Forelimb muscle (tissue), 1 donor: ENCODE measurements at regions not wholly inside any gene's neighbourhood (a gene's known extent, or its start where the extent isn't known, plus 50 kb on each side); places are given as distances from the start of the nearest gene placed in this dataset.
"Not testable (repeated sequence)": the region's sequence is repeated elsewhere in the genome, so short reads cannot be mapped to it uniquely, and the experiment has no call there.

Source experiments
- DNase-seq: peaks from one replicate; pipeline ENCODE4 v3.0.0-alpha.2; 2013; ENCODE audit warnings: low read depth

DNA sequence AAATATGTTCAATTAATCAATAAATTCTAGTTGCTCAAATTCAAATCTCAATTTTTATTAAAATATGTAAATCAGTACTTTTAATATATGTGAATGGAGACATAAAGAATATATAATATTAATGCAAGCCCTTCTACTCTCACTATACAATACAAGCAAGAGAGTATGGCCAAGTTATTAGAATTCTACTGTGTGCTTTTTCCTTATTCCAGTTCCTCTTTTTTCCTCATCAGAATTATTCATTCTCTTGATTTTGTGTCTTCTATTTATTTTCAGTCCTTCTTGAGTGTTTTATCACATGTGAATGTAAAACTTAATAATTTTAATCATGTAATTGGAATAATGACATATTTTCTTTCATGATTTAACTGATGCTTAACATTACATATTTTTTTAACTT is 276.8 kb downstream of the PCDH20 start:
- DNase-seq, result no peak

DNA sequence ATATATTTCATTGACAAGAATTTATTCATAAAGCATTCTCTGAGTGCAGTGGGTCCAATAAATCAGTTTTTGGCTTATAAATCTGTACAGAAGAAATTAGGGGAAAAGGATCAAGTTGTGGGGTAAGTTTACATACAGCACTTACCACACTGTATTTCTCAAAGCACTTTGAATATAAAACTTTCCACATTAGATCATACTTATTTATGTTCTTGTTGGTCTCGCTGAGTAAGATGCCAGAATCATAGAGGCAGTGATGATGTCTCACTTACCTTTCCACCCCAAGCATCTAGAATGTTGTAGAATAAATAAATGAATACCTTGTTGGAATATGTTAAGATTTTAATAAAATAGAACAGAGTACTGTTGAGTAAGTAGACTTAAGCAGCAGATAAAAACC is 279.1 kb downstream of the PCDH20 start:
- no peak for DNase-seq

DNA sequence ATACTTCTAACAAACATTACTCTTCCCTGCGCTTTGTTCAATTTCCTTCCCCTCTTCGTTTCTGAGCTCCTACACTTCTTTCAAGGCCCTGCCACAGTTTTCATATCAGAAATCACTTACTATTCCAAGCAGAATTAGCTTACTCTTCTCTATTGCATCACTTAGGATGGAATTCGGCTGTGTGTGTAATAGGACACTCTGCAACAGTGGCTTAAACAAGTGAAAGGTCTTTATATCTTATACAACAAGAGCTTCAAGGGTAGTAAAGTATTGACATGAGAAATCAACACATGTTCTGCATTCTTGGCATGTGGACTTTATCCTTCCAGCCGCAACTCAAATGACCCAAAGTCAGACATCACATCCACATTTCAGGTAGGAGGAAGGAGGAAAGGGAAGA is 279.6 kb downstream of the PCDH20 start:
- no peak for DNase-seq

DNA sequence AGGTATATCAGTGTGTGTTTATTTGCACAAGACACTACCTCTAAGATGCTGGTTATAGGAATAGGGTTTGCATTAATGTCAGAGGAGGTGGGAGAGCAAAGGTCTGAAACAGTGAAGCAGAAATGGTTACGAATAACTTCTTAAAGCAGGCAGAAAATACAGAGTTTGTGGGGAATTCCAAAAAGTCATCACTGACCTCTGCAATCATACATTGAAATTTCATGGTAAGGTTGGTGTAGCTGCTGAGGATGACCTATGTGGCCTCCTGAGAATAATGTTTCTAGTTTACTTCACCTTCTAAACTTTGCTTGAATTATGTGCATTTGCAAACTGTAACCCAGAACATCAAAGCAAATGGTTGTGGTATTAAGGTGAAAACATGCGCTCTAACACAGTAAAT is 280.1 kb downstream of the PCDH20 start:
- no peak for DNase-seq

DNA sequence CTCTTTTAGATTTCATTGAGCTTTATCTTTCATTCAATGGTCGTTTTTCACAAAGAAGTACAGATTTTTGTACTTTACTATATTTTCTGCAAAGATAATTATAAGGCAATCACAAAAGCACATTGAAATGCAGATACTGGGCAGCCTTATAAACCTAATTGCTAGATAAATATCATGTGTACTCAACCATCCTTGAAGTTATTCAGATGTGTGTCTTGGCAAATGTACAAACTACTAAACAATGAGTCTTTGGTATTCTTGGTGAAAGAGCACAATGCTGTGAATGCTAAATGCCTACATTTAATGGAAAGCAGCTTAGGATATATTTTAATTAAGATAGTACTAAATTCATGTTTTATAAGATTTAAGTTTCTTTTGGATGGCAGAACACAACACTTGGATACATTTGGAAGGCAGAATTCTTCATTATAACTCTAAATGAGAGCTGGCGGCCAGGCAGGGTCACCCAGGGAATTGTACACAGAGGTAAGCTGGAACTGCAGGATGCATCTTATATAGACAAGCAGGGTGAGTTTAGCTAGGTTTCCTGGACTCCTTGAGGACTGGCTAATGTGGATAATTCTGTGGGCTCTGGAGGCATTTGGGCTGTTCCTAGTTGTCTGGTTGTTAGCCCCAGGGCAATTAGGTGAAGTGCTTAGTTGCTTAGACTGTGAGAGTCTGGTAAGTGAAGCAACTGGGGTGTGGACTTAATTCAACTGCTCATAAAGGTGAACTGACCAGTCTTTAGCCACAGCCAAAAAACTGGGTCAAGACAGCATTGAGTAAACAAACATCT is 286.6 kb downstream of the PCDH20 start:
- DNase-seq, result no peak

DNA sequence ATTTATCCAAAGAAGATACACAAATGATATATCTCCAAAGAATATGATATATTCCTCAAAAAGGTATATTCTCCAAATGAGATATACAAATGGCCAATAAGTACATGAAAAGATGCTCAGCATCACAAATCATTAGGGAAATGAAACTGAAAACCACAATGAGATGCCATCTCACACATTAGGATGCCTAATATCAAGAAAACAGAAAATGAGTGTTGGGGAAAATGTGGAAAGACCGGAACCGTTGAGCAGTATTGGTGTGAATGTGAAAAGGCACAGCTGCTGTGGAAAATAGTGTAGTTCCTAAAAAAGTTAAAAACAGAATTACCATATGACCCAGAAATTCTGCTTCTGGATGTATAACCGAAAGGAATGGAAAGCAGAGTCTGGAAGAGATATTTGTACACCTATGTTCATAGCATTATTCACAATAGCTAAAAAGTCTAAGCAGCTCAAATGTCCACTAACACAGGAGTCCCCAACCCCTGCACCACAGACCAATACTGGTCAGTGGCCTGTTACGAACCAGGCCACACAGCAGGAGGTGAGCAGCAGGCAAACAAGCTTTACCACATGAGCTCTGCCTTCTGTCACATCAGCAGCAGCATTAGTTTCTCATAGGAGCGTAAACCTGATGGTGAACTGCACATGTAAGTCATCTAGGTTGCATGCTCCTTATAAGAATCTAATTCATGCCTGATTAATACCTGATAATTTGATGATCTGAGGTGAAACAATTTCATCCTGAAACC is 291.9 kb downstream of the PCDH20 start:
- no peak for DNase-seq

DNA sequence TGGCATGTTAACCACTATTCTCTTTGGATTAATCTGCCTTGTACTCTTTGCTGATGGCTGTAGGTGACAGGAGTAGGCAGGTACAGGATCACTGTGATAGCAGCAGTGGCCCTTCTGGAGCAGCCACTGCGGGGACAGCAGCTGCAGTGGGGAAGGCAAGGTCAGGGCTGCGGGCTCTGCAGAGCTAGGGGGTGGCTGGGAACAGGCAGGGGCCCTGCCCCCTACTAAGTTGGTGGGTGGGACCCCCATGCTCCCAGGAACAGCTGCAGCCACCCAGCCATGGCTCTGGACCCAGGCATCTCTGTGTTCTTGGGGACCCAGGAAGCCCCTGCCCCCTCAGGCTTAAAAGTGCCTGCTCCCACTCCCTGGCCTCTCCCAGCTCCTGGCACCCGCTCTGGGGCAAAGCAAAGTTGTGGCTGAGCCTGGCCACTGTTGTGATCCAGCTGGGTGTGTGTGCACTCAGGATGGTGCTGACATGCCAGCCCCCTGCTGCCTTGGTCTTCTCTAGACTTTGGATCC is 302.4 kb downstream of the PCDH20 start:
- DNase-seq, result no peak

DNA sequence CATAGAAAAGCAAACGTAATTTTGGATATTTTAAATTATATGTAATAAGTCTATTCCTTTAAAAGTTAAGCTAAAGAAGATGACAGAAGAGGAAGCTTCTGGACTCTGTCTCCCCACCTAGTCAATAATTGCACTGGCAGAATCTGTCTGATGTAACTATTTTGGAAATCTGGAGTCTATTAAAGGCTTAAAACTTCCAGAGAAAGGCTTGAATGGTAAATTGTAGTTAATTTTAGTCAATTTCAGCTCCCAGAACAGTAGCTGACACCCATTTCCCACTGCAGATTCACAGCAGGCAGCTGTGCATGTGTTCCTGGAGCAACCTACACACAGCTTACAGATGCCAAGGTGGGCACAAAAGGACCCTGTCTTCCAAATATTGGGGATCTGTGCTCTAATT is 304.1 kb downstream of the PCDH20 start:
- no peak for DNase-seq

DNA sequence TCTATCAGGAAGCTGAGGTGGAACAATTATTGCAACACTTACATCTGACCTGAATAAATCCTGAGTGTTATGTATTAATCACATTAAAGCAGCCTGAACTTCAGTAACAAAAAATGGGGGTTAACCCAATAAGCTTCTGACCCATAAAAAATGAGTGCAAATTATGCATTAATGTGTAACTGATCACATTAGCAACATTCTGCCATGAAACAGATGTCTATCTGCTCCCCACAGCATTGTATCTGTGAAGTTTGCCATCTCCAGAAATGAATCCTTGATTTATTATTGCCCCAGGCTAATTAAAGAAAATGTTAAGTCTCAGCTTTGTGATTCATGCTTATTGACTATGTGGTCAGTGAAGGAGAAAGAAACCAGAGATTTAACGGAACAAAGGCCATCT is 304.9 kb downstream of the PCDH20 start:
- no peak for DNase-seq

DNA sequence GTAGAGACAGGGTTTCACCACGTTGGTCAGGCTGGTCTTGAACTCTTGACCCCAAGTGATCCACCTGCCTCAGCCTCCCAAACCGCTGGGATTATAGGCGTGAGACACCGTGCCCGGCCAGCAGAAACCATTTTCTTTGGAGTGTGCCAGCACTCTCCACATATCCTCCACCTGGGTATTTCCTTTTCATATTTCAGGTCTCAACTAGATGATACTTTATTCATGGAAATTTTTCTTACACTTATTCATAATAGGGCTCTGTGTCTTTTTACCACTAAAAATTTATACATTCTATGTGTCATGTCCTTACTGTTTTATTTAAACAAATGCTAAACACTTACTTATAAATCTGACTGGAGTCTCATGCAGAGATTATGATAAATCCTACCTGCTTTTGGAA is 305.9 kb downstream of the PCDH20 start:
- no peak for DNase-seq

DNA sequence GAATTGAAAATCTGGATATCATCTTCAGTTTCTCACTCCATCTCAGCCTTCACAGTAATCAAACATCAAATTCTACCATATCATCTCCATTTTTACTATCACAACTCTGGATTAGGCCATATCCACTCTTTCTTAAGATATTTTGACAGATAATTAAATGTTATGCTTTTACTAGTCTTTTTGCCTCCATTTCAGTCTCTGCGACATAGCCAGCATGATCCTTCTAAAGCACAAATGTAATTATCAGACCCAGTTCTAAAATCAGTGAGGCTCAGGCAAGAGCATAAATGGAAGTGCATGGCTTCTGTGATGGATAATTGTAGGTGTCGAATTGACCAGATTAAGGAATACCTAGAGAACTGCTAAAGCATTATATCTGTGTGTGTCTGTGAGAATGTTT is 307.7 kb downstream of the PCDH20 start:
- no peak for DNase-seq

DNA sequence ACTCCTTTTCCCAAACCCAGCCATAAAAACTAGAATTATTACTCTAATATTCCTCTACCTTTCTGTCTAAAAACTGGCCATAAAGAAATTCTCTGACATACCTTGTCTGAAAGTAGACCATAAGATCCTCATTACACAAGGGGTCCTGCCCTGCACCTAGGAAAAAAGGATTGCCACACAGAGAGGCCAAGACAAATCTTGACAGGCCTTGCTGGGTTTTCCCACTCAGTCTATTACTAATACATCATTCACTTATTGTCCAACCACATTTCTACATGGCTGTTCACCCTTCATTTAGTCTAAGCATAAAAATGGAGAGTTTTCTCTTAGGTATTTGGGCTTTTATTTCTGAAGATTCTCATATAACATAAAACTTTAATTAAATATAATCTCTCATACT is 319.8 kb downstream of the PCDH20 start:
- DNase-seq, result no peak

DNA sequence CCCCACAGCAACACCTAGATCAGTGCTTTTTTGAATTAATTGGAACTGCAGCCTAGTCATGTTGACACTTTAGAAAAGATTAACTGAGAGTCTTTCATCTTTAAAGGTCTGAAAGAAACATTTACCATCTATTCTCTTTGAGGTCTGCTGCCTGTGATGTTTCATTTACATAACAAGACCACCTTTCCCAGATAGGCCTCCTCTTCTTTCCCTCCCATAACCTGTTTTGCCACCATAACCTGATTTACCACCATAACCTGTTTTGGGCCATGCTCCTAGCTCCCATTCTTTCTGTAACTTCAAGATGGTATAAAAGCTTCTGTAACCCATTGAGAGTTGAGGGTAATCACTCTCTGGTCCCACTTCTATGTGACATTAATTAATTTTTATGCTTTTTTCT is 320.8 kb downstream of the PCDH20 start:
- no peak for DNase-seq

DNA sequence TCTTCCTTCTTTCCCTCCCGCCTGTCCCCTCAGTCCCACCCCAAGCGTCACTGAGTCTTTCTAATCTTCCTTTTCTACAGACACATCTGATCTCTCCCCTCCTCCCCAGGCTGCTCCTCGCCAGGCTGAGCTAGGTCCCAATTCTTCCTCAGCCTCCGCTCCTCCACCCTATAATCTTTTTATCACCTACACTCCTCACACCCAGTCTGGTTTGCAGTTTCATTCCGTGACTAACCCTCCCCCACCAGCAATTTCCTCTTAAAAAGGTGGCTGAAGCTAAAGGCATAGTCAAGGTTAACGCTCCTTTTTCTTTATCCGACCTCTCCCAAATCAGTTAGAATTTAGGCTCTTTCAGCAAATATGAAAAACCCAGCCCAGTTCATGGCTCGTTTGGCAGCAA is 325.8 kb downstream of the PCDH20 start:
- not testable (repeated sequence) for DNase-seq

DNA sequence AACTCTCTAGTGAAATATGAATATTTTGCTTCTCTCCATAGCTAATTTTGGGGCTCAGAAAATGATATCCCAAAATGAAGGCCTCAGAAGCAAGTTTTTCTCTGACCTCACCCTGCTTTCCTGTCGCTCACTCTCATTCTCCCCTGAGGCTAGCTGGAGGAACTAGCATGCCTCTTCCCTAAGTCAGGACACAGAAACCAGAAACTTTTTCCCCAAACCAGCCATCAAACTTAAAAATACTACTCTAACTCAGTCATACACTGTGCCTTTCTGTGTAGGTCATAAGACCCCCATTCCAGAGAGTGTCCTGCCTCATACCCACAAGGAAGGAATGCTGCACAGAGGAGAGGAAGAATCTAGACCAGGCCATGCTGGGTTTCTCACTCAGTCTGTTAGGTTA is 329.6 kb downstream of the PCDH20 start:
- no peak for DNase-seq

DNA sequence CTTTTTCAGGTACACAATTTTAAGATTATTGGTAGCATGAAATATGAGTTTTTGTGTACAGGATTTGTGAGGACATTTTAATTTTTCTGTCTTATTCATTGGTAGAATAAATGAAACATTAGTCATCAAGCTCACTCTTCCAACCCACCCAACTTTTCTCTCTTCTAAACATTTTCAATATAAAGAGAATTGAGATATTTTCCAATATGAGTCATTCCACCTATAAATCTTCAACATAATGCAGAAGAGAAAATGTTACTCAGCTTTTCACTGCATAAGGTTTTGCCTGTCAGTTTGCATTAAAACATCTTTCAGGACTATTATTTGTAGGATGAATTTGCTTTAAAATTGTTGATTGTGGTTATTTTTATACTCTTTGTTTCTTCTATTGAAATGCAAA is 330.7 kb downstream of the PCDH20 start:
- no peak for DNase-seq

DNA sequence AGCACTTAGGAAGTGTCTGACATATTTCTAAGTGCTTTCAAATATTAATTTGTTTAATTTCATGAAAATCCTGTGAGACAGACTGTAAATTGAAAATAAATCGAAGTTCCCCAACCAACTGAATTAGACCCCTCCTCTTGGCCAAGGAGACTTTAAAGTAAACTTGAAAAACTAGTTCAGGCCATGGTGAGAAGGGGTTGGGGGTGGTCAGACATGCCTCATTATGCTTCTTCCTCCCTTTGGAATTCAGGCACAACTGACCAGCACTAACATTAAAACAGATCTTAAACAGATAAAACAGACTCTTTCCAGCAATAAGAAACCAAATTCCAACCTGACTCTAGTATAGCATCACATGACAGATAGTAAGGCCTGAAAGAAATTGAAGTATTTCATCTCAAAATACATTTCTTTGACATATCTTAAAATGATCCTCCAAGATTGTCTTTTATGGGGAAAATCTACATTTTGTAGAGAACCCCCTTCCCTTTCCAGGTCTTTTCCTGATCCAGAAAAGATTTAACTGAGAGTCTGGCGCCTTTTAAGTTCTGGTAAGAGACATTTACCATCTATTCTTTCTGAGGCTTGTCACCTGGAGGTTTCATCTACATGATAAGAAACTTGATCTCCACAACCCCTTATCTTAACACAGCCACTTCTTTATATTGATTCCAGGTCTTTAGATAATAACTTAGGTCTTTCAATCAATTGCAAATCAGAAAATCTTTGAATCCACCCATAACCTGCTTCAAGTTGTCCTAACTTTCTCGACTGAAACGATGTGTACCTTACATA is 336.5 kb downstream of the PCDH20 start:
- no peak for DNase-seq

DNA sequence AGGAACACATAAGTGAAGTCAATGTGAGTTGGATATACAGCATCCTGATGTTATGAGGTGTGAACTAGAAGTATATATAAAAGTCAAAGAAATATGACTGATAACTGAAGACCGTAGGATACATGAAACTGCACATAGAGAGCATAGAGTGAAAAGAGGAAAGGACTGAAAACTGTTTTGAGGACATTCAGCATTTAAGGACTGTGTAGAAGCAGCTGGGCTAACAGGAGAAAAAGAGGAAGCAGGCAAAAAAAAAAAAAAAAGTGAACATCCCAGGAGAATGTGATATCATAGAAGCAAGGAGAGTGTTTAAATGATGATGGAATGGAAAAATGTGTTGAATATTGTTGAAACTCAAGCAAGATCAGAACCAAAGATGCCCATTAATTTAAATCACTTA is 363.5 kb downstream of the PCDH20 start:
- no peak for DNase-seq

DNA sequence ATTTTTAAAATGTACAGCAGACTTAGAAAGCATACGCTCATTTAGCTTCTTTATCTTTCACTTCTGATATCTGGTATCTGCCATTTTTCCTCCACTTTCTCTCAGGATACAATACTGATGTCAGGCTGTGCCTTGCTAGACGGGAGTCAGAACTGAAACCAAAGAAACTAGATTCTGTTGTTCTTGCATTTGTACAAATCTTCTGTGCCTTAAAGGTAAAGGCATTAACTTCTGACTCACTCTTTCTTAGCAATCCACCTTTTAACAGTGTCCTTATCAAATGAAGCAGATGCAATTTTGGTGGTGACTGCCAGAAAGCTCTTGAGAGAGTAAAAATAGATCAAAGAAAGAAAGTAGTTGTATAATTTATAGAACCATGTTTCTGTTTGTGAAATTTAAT is 370.4 kb downstream of the PCDH20 start:
- DNase-seq, result no peak

DNA sequence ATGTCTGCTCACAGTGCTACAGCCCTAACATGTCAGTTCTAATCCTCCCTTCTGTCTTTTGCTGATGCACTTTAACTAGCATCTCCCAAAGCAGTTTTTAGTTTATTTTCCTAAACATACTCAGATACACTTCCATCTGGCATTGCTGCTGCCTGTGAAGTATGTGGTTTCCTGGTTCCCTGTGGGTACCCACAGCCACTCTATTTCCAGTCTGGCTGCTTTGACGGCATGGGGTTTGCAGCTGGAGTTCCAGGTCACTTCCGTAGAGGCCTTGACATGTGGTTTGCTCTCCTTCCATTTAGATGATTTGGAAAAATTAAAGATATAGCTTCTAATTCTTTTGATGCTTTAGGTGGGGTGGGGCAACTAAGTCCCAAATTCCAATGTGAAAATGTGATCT is 375.5 kb downstream of the PCDH20 start:
- no peak for DNase-seq

DNA sequence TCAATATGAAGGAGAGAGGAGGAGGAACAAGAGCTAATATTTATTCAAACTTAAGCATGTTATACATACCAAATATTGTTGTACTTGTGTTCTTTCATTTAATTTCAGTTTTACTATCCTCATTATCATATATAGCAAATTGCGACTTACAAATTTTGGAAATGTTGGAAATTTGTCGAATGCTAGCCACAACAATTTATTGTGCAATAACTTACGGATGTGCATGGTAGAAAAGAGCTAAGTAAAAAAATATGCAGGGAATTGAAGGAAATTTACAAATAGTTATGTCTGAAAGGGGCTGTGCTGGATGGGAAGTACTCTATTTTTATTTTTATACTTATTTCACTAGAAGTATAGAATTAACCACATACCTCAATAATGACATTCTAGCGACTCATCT is 376.3 kb downstream of the PCDH20 start:
- DNase-seq, result no peak

DNA sequence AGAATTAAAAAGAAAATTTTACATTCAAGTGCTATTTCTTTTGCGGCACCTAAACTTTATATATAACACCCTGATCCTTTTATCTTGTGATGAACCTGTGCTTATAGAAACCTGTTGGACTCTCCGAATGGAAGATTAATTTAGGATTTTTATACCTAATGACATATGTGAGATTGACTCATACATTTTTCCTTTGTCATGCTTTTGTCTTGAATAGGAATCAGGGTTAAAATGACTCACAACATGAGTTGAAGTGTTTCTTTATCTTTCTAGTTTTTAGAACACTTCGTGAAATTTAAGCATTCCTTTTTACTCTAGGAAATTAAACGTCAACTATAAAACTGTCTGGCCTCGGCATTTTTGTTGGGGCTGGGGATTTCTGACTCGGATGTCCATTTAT is 378.9 kb downstream of the PCDH20 start:
- DNase-seq, result no peak
